ENCODE measurements at regions not wholly inside any gene's neighbourhood (a gene's known extent, or its start where the extent isn't known, plus 50 kb on each side); places are given as distances from the start of the nearest gene placed in this dataset.

- TF ChIP-seq CTCF (IDR thresholded peaks at IDR 0.05 in 4 of 5, conservative IDR thresholded peaks at IDR 0.05 in 1 of 5) (no peak), POLR2A (IDR thresholded peaks at IDR 0.05) (no peak)
These were observed 83.8 kb upstream of the WASF3 start for GRCh38 chr13:26473571-26474230.

All from gastrocnemius medialis (tissue), 4 donors.